GM18499 (cell line): ENCODE measurements at regions not wholly inside any gene's neighbourhood (a gene's known extent, or its start where the extent isn't known, plus 50 kb on each side); places are given as distances from the start of the nearest gene placed in this dataset.
"Not testable (repeated sequence)": the region's sequence is repeated elsewhere in the genome, so short reads cannot be mapped to it uniquely, and the experiment has no call there.

ENCODE experiments used
- ATAC-seq: cut with Tn5 transposase; IDR thresholded peaks from one replicate; pipeline ENCODE4 v1.9.1; 2021; ENCODE audit warnings: moderate number of reproducible peaks; ENCODE audit not compliant: insufficient read depth, unreplicated experiment

GRCh38 chr1:166740668-166741276 is 98.5 kb upstream of the POGK start:
- ATAC-seq = no peak

GRCh38 chr1:166763318-166763717 is 76.0 kb upstream of the POGK start:
- no peak for ATAC-seq

GRCh38 chr1:166766942-166767341 is 72.3 kb upstream of the POGK start:
- no peak for ATAC-seq

GRCh38 chr1:166784646-166785045 is 54.6 kb upstream of the POGK start:
- ATAC-seq = not testable (repeated sequence)

GRCh38 chr1:166785987-166786386 is 53.3 kb upstream of the POGK start:
- no peak for ATAC-seq

GRCh38 chr1:166789286-166789685 is 50.0 kb upstream of the POGK start:
- ATAC-seq = no peak
